ENCODE measurements at regions not wholly inside any gene's neighbourhood (a gene's known extent, or its start where the extent isn't known, plus 50 kb on each side); places are given as distances from the start of the nearest gene placed in this dataset.
"Not testable (repeated sequence)": the region's sequence is repeated elsewhere in the genome, so short reads cannot be mapped to it uniquely, and the experiment has no call there.

DNA sequence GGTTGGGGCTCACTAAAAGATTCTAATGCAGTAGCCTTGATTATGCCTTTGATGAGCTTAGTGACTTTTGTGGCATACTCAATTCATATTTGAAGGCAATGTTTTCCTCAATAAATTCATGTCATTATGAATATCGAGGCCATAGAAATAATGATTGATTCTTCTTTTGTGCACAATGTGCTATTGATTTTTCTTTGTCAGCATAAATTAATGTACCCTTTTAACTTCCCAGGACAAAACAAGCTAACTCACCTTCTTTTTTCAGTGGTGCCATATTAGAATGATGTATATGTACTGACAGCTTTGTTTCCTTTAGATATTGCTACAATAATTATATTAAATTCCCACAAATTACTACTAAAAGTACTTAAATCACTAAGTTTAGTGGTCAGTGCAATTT lies 484.3 kb upstream of the HS3ST5 start:
- DNase-seq = no peak

DNA sequence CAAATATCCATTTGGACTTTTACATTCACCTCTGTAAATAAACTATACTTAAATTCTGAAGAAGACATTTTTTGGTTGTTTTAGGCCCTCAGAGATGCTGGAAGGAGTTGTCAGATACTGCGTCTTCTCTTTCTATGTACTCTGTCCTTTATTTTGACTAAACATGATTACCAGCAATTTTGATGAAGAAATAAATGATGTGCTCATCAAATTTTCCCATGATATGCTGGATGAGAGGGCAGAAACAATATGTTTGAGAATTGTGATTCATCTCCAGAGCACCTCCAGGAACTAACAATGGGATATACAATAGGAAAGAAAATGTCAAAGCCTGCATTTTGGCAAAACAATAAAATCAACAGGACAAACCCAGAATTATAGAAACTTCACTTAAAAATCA lies 481.6 kb upstream of the HS3ST5 start:
- DNase-seq = no peak

DNA sequence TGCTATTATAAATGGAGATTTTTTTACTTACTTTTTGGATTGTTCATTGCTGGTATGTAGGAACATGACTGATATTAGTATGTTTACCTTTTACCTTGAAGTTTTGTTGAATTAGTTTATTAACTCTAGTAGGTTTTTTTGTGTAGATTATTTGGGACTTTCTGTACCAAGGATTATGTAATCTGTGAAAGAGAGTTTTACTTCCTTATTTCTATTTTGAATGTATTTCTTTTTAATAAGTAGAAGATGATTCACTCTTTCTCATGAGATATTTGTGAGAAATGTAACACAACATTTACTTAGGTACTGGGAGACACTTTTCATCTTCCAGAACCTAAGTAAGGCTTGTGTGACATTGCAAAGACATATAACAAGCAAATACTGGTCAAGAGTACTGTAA lies 473.9 kb upstream of the HS3ST5 start:
- DNase-seq = no peak

DNA sequence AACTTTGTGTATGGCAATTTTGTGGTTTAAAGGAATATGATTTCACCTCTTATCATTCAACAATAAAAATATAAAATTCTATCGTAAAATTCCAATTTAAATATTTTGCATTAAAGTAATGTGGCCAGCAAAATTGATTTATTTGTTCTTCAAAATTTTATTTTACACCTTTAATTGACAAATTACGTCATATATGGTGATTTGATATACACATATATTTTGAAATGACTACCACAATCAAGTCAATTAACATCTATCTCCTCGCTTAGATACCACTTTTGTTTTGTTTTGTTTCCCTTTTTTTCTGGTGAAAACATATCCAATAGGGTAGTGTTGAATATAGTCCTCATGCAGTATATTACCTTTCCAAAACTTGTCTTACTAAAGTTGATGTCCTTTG lies 467.6 kb upstream of the HS3ST5 start:
- DNase-seq = no peak

DNA sequence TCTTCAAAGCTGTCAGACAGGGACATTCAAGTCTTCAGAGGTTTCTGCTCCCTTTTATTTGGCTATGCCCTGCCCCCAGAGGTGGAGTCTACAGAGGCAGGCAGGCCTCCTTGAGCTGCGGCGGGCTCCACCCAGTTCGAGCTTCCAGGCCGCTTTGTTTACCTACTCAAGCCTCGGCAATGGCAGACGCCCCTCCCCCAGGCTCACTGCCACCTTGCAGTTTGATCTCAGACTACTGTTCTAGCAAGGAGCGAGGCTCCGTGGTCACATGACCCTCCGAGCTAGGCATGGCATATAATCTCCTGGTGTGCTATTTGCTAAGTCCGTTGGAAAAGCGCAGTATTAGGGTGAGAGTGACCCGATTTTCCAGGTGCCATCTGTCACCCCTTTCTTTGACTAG lies 462.6 kb upstream of the HS3ST5 start:
- DNase-seq = not testable (repeated sequence)

DNA sequence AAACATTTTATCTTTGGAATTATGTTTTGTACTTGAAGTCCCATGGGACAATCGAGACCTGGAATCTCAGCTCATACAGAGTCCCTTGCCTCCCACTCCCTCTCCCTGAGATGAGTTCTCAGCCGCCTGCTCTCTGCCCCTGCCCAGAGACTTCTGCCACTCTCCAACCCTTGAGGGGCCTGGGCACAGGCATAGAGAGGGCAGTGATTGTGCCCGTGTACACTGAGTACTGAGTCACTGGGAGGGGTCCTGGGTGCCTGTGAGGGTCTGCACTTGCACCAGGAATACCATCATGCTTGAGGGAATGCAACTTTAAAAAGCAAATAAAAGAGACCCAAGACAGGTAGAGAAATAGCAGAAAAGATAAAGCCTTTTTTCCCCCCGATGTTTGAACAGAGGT lies 453.8 kb upstream of the HS3ST5 start:
- DNase-seq = no peak

DNA sequence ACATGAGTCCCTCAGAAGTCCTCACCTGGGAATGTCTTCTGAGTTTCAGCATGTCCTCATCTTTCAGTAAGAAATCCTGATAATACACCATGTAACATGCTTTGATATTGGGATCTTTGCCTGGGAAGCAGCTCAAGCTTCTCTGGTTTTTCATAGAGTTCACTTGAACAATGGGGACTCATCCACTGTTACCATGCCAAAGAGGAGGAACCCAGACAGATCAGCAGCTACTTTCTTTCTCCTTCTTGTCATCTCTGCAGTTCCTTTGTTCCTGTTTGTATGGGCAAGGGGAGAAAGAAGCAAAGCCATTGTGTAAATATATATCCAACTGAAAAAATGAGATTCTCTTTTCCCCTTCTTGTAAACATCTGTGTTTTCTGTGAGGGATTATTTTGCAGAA lies 450.6 kb upstream of the HS3ST5 start:
- DNase-seq = no peak

DNA sequence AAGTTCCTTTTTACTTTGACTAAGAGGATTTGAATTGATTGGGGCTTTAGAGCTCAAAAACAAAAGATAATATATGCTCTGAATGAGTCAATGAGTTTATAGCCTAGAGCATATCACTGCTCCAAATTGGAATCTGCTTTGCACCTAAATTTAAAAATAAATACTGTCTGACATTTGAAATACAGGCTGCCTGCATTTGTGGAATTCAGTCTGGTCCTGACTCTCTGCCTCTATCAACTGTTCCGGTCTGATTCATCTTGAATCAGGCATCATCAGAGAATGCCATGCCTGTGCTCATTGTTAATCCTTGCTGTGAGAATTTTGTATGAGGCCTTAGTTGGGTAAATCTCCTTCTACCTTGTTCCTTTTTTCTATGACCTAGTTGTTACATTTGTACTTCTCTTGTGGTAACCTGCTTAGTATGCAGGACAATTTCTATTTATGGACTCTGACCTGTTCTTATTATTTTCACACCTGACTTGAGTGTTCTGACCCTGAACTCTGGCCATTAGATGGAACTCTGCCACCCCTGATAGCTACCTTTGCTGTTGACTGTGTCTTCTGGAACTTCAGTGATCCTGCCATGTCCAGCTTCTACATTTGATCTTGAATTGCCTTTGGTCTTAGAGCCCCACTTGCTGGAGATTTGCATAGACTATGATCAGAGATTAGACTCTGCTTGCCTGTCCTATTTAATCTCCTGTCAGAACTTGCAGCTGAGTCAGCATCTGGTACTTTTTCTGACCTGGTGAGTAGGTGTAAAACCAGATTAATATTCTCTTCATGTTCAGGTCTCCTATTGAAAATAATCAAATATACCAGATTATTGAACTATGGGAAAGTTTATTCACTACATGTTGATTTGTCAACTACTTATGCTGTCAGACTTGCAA lies 442.7 kb upstream of the HS3ST5 start:
- no peak for DNase-seq

DNA sequence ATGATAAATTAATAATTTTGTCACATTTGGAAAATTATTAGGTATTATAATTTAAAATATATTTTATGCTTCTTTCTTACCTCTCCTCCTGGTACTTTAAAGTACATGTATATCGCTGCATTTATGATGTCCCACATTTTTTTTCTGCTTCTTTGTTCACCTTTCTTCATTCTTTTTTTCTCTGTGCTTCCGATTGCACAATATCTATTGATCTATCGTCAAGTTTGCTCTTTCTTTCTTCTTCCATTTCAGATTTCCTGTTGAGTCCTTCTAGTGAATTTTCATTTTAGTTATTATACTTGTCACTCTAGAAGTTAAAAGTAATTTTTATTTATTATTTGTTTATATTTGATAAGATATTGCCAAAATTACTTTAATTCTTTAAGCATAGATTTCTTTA lies 441.0 kb upstream of the HS3ST5 start:
- DNase-seq = no peak

DNA sequence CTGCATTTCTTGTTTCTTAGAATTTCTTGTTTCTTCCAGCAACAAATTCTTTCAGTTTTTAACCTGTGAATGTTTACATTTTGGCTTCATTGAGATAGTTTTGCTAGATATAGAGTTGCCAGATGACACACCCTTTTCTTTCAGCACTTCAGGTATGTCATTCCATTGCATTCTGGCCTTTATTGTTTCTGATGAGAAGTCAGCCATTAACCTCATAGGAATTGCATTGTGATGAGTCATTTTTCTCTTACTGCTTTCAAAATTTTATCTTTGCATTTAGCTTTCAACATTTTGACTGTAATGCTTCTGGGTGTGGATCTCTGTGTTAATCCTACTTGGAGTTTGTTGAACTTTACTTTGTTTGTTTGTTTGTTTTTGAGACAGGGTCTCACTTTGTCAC lies 440.3 kb upstream of the HS3ST5 start:
- no peak for DNase-seq

DNA sequence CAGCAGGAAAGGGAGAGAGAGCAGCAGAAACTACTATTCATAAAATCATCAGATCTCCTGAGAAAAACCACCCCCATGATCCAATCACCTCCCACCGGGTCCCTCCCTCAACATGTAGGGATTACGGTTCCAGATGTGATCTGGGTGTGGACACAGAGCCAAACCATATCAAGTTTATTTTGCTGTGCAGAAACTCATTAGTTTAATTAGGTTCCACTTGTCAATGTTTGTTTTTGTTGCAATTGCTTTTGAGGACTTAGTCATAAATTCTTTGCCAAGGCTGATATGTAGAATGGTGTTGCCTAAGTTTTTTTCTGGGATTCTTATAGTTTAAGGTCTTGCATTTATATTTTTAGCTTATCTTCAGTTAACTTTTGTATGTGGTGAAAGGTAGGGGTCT lies 422.0 kb upstream of the HS3ST5 start:
- DNase-seq = no peak

DNA sequence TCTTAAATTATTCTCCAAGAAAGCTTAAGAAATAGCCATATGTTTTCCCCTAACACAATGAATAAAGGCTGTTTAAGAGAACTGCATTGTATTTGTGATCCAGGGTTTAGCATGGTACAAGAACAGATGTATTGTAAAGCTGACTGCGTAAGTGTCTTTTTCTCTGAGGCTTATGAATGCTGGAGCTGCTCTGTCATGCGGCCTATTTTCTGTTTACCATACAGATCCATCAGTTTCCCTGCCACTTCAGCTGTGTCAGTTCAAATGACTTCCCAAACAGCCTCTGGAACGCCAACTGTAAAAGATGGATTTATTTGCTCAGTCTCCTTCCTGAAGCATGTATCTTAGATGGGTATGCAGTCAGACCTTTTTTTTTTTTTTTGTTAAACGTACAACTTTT lies 419.3 kb upstream of the HS3ST5 start:
- DNase-seq = no peak

DNA sequence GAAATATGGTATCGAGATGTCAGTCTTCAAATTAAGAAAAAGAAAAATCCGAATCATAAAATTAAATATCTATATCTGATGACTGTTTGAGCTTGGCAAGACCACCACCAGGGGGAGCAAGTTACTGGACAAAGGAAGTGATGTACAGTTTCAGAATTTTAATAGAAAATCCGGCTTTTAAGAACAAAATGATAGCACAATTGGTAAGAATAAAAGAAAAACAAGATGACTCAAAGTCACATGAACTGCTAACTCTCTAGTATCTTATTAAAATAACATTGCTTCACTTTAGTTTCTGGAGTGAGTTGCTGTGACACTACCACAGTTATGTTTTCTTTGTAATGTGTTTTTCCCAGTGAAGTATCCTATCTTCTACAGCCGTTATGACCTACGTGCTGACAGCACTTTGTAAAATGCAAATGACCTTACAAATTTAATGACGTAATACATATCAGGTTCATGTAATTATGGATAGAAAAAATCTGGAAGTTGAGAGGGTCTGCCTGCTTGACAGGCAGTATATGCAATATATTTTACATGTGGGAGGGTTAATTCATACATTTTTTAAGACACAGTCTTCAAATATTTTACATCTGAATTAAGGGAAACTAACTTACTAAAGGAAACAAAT lies 405.3 kb upstream of the HS3ST5 start:
- DNase-seq = peak in 26 of 58 donors; percentile 0 to 72 (median 14)

DNA sequence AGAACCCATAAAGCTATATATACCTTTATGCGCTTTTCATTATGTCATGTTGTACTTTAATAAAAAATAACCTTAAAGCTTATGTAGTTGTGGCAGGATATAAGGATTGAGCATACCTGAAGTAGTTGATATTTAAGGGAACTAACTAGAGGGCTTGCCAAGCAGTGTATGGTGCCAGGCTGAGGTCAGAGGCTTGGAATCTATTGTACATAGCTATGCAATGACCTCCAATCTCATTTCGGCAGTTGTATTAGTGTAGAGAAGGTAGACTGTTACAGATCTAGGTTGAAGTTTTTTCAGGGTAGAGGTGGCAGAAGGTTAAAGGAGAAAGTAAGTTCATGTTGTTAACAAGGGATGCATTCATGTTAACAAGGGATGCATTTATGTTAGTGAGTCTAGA lies 397.7 kb upstream of the HS3ST5 start:
- DNase-seq = no peak

DNA sequence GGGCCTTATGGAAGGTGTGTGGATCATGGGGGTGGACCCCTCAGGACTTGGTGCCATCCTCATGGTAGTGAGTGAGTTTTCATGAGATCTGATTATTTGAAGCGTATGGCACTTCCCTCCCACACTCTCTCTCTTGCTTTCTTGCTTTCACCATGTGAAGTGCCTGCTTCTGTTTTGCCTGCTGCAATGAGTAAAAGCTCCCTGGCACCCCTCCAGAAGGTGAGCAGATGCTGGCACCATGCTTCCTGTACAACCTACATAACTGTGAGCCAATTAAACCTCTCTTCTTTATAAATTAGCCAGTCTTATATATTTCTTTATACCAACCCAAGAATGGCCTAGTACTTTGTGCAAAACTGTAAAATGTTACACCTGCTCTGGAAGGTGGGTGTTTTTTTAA lies 396.8 kb upstream of the HS3ST5 start:
- DNase-seq = peak in 8 of 58 donors; percentile 2 to 40 (median 13)

DNA sequence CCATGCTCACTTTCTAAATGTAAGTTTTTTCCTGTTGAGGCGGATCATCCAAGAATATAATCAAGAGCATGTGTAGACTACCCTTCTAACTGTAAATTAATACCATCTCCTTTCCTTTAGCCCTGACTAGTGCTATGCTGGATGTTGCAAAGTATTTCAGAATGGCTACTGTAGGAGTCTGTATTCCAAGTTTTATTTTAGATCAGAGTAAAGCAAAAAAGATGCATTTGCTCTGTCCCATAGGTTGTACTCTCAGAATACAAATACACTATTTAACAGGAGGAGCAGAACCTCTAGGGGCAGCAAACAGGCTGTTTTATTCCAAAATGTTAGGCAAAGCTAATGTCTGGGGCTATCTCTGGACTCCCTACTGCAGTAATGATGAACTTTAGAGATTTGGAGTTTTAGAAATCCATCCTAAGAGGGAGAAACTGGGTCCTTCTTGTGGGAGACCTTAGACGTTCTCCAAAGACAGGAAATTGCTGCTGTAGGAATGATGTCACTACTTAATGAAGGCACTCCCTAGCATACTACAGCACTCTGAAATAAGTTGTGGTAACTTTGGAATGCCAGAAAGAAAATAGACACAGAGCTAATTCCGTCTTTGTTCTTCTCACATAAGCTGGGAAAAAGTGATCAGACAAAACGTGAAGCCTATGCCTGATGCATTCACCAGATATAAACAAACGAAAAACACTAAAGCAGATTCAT lies 392.4 kb upstream of the HS3ST5 start:
- no peak for DNase-seq

DNA sequence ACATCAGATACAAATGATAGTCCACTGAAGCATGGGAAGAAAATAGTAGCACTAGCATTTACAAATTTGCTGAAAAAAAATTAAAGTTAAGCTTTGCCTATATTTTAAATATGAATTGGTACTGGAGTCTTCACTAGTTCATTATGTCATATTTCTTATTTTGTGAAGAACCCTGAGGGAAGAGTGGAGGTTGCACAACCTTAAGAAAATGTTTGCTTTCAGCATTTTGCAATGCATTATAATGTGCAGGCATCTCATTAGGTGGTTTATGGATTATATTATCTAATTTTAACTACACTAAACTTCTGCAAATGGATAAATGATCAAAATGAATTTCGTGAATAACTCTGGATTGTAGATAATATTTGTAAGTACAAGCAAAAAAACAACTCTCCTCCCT lies 390.8 kb upstream of the HS3ST5 start:
- no peak for DNase-seq

DNA sequence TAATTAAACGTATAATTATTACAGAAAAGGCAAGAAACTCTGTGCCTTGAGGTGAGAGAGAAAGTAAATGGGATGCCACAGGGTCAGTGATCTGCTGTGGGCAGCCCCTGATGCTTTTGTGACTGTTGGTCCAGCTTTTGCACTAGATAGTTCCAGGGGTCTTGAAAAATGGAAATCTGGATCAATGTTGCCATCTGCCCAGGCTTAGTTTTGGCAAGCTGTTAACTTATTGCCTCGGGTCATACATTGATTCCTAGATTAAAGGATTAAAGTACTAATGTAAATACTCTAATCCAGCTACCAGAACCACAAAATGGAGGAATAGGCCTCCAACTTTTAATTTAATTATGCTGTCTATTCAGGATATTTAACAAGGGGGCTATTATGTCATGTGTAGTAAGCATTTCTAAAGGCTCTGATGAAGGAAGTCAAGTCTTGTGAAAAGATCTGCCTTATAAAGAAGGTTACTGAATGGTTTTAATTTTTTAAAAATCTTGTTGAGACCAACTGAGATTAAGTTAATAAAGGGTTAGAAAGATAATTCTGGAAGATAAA lies 376.0 kb upstream of the HS3ST5 start:
- DNase-seq = no peak

DNA sequence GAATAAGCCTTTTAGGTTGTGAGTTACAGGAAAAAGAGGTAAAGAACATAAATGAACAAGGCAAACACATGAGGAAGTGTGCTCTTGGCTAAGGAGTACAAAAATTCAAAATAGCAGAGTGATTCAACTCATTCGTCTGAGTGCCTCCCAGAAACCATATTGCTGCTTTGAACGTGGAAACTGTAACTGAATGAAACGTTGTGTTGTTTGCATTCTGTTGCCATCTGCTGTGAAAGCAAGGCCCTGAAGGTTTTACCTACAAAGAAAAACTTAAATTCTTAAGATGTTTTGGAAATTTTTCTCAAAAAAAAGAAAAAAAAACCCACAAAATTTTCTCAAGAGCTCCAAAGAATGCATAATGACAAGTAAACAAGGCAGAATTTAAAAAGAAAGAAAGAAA lies 375.4 kb upstream of the HS3ST5 start:
- DNase-seq = peak in 1 of 58 donors; percentile 19

DNA sequence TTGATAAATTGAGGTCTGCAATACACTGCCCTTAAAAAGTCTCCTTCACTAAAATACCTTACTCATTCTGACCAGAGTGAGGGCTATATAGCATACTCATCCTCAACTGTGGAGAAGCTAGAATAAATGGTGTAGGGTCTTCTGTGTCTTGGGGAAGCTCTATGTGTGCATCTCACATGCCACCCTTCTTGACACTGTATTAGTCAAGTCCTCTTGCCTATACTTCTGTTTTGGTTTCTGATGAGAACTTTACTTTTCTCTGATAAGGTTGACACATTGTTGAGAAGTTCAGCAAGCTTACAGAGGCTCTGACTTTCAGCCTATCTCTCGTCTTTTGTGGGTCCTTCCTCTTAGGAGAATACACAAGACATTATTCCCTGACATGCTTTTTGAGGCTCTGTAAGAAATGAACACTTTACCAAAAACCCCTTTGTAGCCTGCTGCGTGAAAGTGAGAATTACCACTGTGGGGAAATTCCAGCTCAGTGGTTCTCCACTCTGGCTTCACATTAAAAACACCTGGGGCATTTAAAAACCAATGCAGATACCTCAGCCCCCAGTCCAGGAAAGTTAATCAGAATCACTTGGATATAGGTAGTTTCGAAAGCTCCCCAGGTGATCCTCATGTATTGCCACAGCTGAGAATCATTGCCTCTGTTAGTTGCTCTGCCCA lies 372.1 kb upstream of the HS3ST5 start:
- DNase-seq = no peak

DNA sequence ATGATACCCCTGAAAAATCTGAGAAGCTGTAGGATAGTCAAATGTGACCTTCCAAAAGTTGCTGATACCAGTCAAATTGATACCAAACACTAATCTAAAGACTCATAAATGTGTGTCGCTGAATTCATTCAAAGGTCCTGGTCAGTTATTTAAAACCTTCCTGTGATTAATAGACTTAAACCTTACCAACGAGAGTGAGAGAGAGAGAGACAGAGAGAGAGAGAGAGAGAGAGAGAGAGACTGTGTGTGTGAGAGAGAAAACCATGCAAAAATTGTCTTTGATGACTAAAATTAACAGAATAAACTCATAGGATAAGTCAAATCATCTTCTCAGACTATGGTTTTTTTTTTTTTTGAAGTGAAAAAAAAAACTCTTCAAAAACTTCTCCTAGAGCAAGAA lies 370.9 kb upstream of the HS3ST5 start:
- DNase-seq = no peak
